ENCODE measurements at regions not wholly inside any gene's neighbourhood (a gene's known extent, or its start where the extent isn't known, plus 50 kb on each side); places are given as distances from the start of the nearest gene placed in this dataset.

- Histone ChIP-seq H3K79me1 (ENCODE audit: insufficient read depth, low read depth, low read length, poor library complexity, severe bottlenecking) (no peaks in the 10 kb centered on the region), H2BK5ac (ENCODE audit: insufficient read length, low read length) (no peak overlapping the region), H3K79me2 (ENCODE audit: insufficient read depth, low read length) (no peaks in the 10 kb centered on the region), H3K18ac (ENCODE audit: insufficient read length, low read depth, low read length) (no peak overlapping the region), H3K23me2 (ENCODE audit: insufficient read length, low read depth, low read length, poor library complexity, severe bottlenecking) (no peaks in the 10 kb centered on the region), H3K4me2 (ENCODE audit: insufficient read depth, insufficient read length, low read length) (no peak overlapping the region), H3K56ac (ENCODE audit: insufficient read length, low read depth, low read length) (no peak overlapping the region), H3K4ac (ENCODE audit: low read depth, low read length) (no peak overlapping the region), H4K8ac (replicated peaks; ENCODE audit: insufficient read length, low read depth, low read length) (no peak overlapping the region), H3K23ac (ENCODE audit: insufficient read length, low read depth, low read length) (no peak overlapping the region), H4K91ac (ENCODE audit: insufficient read length, low read depth, low read length) (no peak overlapping the region), H4K20me1 (ENCODE audit: control insufficient read depth, insufficient read depth, insufficient read length) (no peaks in the 10 kb centered on the region), H2BK20ac (ENCODE audit: low read depth, low read length, poor library complexity, severe bottlenecking) (no peak overlapping the region), H3K4me1 (ENCODE audit: insufficient read depth, low read length) (no peaks in the 10 kb centered on the region), H2AFZ (ENCODE audit: low read length) (no peak overlapping the region), H2BK15ac (ENCODE audit: low read depth, low read length) (no peak overlapping the region), H3K9me3 (ENCODE audit: control insufficient read depth, low read depth, low read length) (no peaks in the 10 kb centered on the region), H3K14ac (ENCODE audit: insufficient read depth, low read length) (no peak overlapping the region), H2BK120ac (ENCODE audit: low read depth, low read length, poor library complexity, severe bottlenecking) (no peak overlapping the region), H3K27me3 (ENCODE audit: insufficient read depth, low read length) (no peaks in the 10 kb centered on the region), H3T11ph (ENCODE audit: low read length) (no peak overlapping the region), H4K5ac (ENCODE audit: insufficient read length, low read depth, low read length) (no peak overlapping the region), H2BK12ac (ENCODE audit: insufficient read length, low read depth, low read length) (no peak overlapping the region), H3K27ac (ENCODE audit: insufficient read length, low read depth, low read length) (no peak overlapping the region), H2AK5ac (ENCODE audit: insufficient read length, low read length) (no peak overlapping the region), H3K9ac (ENCODE audit: extremely low read depth, insufficient read length, low read length) (no peak overlapping the region)
- Mint-ChIP-seq H3K27ac (no peak overlapping the region), H3K4me3 (no peak overlapping the region), H3K27me3 (ENCODE audit: low read depth) (no peaks in the 10 kb centered on the region), H3K4me1 (0 out of 4 replicates have a peak, but pooled peaks cover 0 to 2% of the 10 kb centered on the region in 2 experiments), H3K9me3 (no peaks in the 10 kb centered on the region), H3K36me3 (ENCODE audit: insufficient read depth in 1 of 3, low read depth in 3 of 3) (no peaks in the 10 kb centered on the region; a peak in 1 of 7 replicates)
- no peak for TF ChIP-seq CTCF (conservative IDR thresholded peaks at IDR 0.05)
- DNase-seq: no peak
- WGBS (ENCODE audit: extremely low coverage, insufficient read length, low lambda C conversion rate): 100% methylated on average over 2 of the region's 4 CpGs
These were observed 465.6 kb downstream of the FOXG1 start for GRCh38 chr14:29232153-29232552.

Measured in H9 (cell line).